ENCODE measurements at regions not wholly inside any gene's neighbourhood (a gene's known extent, or its start where the extent isn't known, plus 50 kb on each side); places are given as distances from the start of the nearest gene placed in this dataset.

- Mint-ChIP-seq H3K36me3 (no peaks in the 10 kb centered on the region), H3K27ac (no peak overlapping the region), H3K4me3 (no peak overlapping the region), H3K27me3 (ENCODE audit: low read depth in 2 of 2) (peaks cover 0 to 22% of the 10 kb centered on the region in 2 donors), H3K4me1 (no peaks in the 10 kb centered on the region), H3K9me3 (no peaks in the 10 kb centered on the region)
- no peaks in the 10 kb centered on the region for H3K36me3 ChIP-seq (ENCODE audit: control insufficient read depth, insufficient read depth, low read length)
- no peaks in the 10 kb centered on the region for H3K9me3 ChIP-seq (ENCODE audit: control insufficient read depth, insufficient read depth, low read length)
- no peak for ATAC-seq
- TF ChIP-seq CTCF (IDR thresholded peaks at IDR 0.05) = no peak
- no peak overlapping the region for H3K4me3 ChIP-seq (ENCODE audit: low read length)
- WGBS (ENCODE audit: insufficient coverage) = 96% methylated on average over 4 of the region's 4 CpGs
- H3K27me3 ChIP-seq (ENCODE audit: control insufficient read depth, insufficient read depth, low read length) = no peaks in the 10 kb centered on the region
- H3K4me1 ChIP-seq (ENCODE audit: control insufficient read depth, insufficient read depth, low read length) = no peaks in the 10 kb centered on the region
- no peak overlapping the region for H3K27ac ChIP-seq (ENCODE audit: low read length)
- DNase-seq = no peak
- intact Hi-C loops (cut with micrococcal nuclease) = no loop called here
Measured at GRCh38 chr2:176727696-176728095, 458.5 kb downstream of the MTX2 start.

GRCh38 chr2:176729706-176730569 lies 460.7 kb downstream of the MTX2 start:
- intact Hi-C loops (cut with micrococcal nuclease) = no loop called here
- no CpG with 5 or more reads among the region's 1 CpG for WGBS (ENCODE audit: insufficient coverage)
- no peak overlapping the region for H3K27ac Mint-ChIP-seq
- Histone ChIP-seq H3K9me3 (ENCODE audit: control insufficient read depth, insufficient read depth, low read length) (no peaks in the 10 kb centered on the region), H3K27me3 (ENCODE audit: control insufficient read depth, insufficient read depth, low read length) (no peaks in the 10 kb centered on the region), H3K36me3 (ENCODE audit: control insufficient read depth, insufficient read depth, low read length) (no peaks in the 10 kb centered on the region), H3K27ac (ENCODE audit: low read length) (no peak overlapping the region), H3K4me1 (ENCODE audit: control insufficient read depth, insufficient read depth, low read length) (no peaks in the 10 kb centered on the region), H3K4me3 (ENCODE audit: low read length) (no peak overlapping the region)
- ATAC-seq (no peak), DNase-seq (no peak)
- TF ChIP-seq CTCF (IDR thresholded peaks at IDR 0.05) = no peak
- H3K4me1 Mint-ChIP-seq = no peaks in the 10 kb centered on the region
- H3K4me3 Mint-ChIP-seq = no peak overlapping the region
- peaks cover 0 to 13% of the 10 kb centered on the region in 2 donors for H3K27me3 Mint-ChIP-seq (ENCODE audit: low read depth in 2 of 2)
- H3K9me3 Mint-ChIP-seq = no peaks in the 10 kb centered on the region
- no peaks in the 10 kb centered on the region for H3K36me3 Mint-ChIP-seq

- intact Hi-C loops (cut with micrococcal nuclease) = no loop called here
- Histone ChIP-seq H3K9me3 (ENCODE audit: control insufficient read depth, insufficient read depth, low read length) (no peaks in the 10 kb centered on the region), H3K36me3 (ENCODE audit: control insufficient read depth, insufficient read depth, low read length) (no peaks in the 10 kb centered on the region), H3K4me3 (ENCODE audit: low read length) (no peak overlapping the region), H3K4me1 (ENCODE audit: control insufficient read depth, insufficient read depth, low read length) (no peaks in the 10 kb centered on the region), H3K27ac (ENCODE audit: low read length) (no peak overlapping the region), H3K27me3 (ENCODE audit: control insufficient read depth, insufficient read depth, low read length) (no peaks in the 10 kb centered on the region)
- TF ChIP-seq CTCF (IDR thresholded peaks at IDR 0.05) = no peak
- H3K27ac Mint-ChIP-seq = no peak overlapping the region
- 56% methylated on average over 1 of the region's 1 CpG for WGBS (ENCODE audit: insufficient coverage)
- H3K4me1 Mint-ChIP-seq = no peaks in the 10 kb centered on the region
- DNase-seq (no peak), ATAC-seq (no peak)
- H3K36me3 Mint-ChIP-seq = no peaks in the 10 kb centered on the region
- no peak overlapping the region for H3K4me3 Mint-ChIP-seq
- H3K27me3 Mint-ChIP-seq (ENCODE audit: low read depth in 2 of 2) = peaks cover 0 to 12% of the 10 kb centered on the region in 2 donors
- H3K9me3 Mint-ChIP-seq = no peaks in the 10 kb centered on the region
Measured at GRCh38 chr2:176732780-176733179, 463.5 kb downstream of the MTX2 start.

All from natural killer cell (primary cell).